NOMO-1 treated with dmso at 0.1 percent for 144 hours (cell line): ENCODE measurements at regions not wholly inside any gene's neighbourhood (a gene's known extent, or its start where the extent isn't known, plus 50 kb on each side); places are given as distances from the start of the nearest gene placed in this dataset.
"Not testable (repeated sequence)": the region's sequence is repeated elsewhere in the genome, so short reads cannot be mapped to it uniquely, and the experiment has no call there.

Source experiments
- DNase-seq: peaks from one replicate; lab custom pipeline; 2025; ENCODE audit not compliant: unreplicated experiment; lab: John Stamatoyannopoulos, UW

GRCh38 chr5:1598950-1599737 is 75.4 kb upstream of the LPCAT1 start:
- not testable (repeated sequence) for DNase-seq

- DNase-seq, result not testable (repeated sequence)
Observed at GRCh38 chr5:1597093-1597473, 73.3 kb upstream of the LPCAT1 start.

GRCh38 chr5:1596462-1597092 is 72.8 kb upstream of the LPCAT1 start:
- not testable (repeated sequence) for DNase-seq

- DNase-seq, result no peak
Observed at GRCh38 chr5:1594357-1595106, 70.8 kb upstream of the LPCAT1 start.

- DNase-seq, result no peak
Observed at GRCh38 chr5:1593903-1594356, 70.2 kb upstream of the LPCAT1 start.

GRCh38 chr5:1588071-1588694 is 64.4 kb upstream of the LPCAT1 start:
- DNase-seq, result not testable (repeated sequence)

GRCh38 chr5:1583081-1583875 is 59.5 kb upstream of the LPCAT1 start:
- not testable (repeated sequence) for DNase-seq

- DNase-seq, result not testable (repeated sequence)
Observed at GRCh38 chr5:1579389-1579788, 55.6 kb upstream of the LPCAT1 start.

GRCh38 chr5:1576851-1577250 is 53.1 kb upstream of the LPCAT1 start:
- DNase-seq, result not testable (repeated sequence)

- not testable (repeated sequence) for DNase-seq
Observed at GRCh38 chr5:1575991-1576714, 52.4 kb upstream of the LPCAT1 start.

GRCh38 chr5:1575491-1575890 is 51.7 kb upstream of the LPCAT1 start:
- not testable (repeated sequence) for DNase-seq

GRCh38 chr5:1574023-1574318 is 50.2 kb upstream of the LPCAT1 start:
- not testable (repeated sequence) for DNase-seq

GRCh38 chr5:1573217-1574022 is 49.7 kb upstream of the LPCAT1 start:
- DNase-seq, result not testable (repeated sequence)
